ENCODE measurements at regions not wholly inside any gene's neighbourhood (a gene's known extent, or its start where the extent isn't known, plus 50 kb on each side); places are given as distances from the start of the nearest gene placed in this dataset.

GRCh38 chr5:125326150-125326510 lies 579.7 kb upstream of the ZNF608 start:
- Mint-ChIP-seq H3K9me3 (peaks cover 22% of the 10 kb centered on the region), H3K4me3 (no peak overlapping the region), H3K36me3 (ENCODE audit: insufficient read depth) (no peaks in the 10 kb centered on the region), H3K4me1 (ENCODE audit: low read depth) (no peaks in the 10 kb centered on the region), H3K27me3 (ENCODE audit: low read depth) (no peaks in the 10 kb centered on the region)
- DNase-seq (no peak), ATAC-seq (no peak)

- no peak for ATAC-seq
- H3K9me3 Mint-ChIP-seq: peaks cover 18% of the 10 kb centered on the region
- H3K27me3 Mint-ChIP-seq (ENCODE audit: low read depth): no peaks in the 10 kb centered on the region
- no peaks in the 10 kb centered on the region for H3K36me3 Mint-ChIP-seq (ENCODE audit: insufficient read depth)
- no peak overlapping the region for H3K4me3 Mint-ChIP-seq
- no peak for DNase-seq
- H3K4me1 Mint-ChIP-seq (ENCODE audit: low read depth): no peaks in the 10 kb centered on the region
Observed at GRCh38 chr5:125327676-125328075, 581.2 kb upstream of the ZNF608 start.

- DNase-seq (no peak), ATAC-seq (no peak)
- Mint-ChIP-seq H3K9me3 (peaks cover 15% of the 10 kb centered on the region), H3K4me1 (ENCODE audit: low read depth) (no peaks in the 10 kb centered on the region), H3K27me3 (ENCODE audit: low read depth) (no peaks in the 10 kb centered on the region), H3K4me3 (no peak overlapping the region), H3K36me3 (ENCODE audit: insufficient read depth) (no peaks in the 10 kb centered on the region)
Observed at GRCh38 chr5:125331987-125332598, 585.7 kb upstream of the ZNF608 start.

GRCh38 chr5:125333416-125333815 lies 587.0 kb upstream of the ZNF608 start:
- DNase-seq (no peak), ATAC-seq (no peak)
- no peaks in the 10 kb centered on the region for H3K27me3 Mint-ChIP-seq (ENCODE audit: low read depth)
- peaks cover 19% of the 10 kb centered on the region for H3K9me3 Mint-ChIP-seq
- no peak overlapping the region for H3K4me3 Mint-ChIP-seq
- H3K36me3 Mint-ChIP-seq (ENCODE audit: insufficient read depth): no peaks in the 10 kb centered on the region
- no peaks in the 10 kb centered on the region for H3K4me1 Mint-ChIP-seq (ENCODE audit: low read depth)

- H3K27me3 Mint-ChIP-seq (ENCODE audit: low read depth): no peaks in the 10 kb centered on the region
- H3K4me1 Mint-ChIP-seq (ENCODE audit: low read depth): no peaks in the 10 kb centered on the region
- ATAC-seq (no peak), DNase-seq (no peak)
- peaks cover 14% of the 10 kb centered on the region for H3K9me3 Mint-ChIP-seq
- H3K4me3 Mint-ChIP-seq: no peak overlapping the region
- H3K36me3 Mint-ChIP-seq (ENCODE audit: insufficient read depth): no peaks in the 10 kb centered on the region
Observed at GRCh38 chr5:125336401-125336800, 590.0 kb upstream of the ZNF608 start.

- ATAC-seq (no peak), DNase-seq (no peak)
- H3K4me1 Mint-ChIP-seq (ENCODE audit: low read depth): no peaks in the 10 kb centered on the region
- peaks cover 23% of the 10 kb centered on the region for H3K9me3 Mint-ChIP-seq
- H3K36me3 Mint-ChIP-seq (ENCODE audit: insufficient read depth): no peaks in the 10 kb centered on the region
- H3K4me3 Mint-ChIP-seq: no peak overlapping the region
- no peaks in the 10 kb centered on the region for H3K27me3 Mint-ChIP-seq (ENCODE audit: low read depth)
Observed at GRCh38 chr5:125337294-125337693, 590.9 kb upstream of the ZNF608 start.

GRCh38 chr5:125338440-125339174 lies 592.2 kb upstream of the ZNF608 start:
- H3K27me3 Mint-ChIP-seq (ENCODE audit: low read depth): no peaks in the 10 kb centered on the region
- peaks cover 26% of the 10 kb centered on the region for H3K9me3 Mint-ChIP-seq
- no peaks in the 10 kb centered on the region for H3K4me1 Mint-ChIP-seq (ENCODE audit: low read depth)
- H3K36me3 Mint-ChIP-seq (ENCODE audit: insufficient read depth): no peaks in the 10 kb centered on the region
- H3K4me3 Mint-ChIP-seq: no peak overlapping the region
- DNase-seq: no peak
- no peak for ATAC-seq

GRCh38 chr5:125341436-125341835 lies 595.0 kb upstream of the ZNF608 start:
- no peaks in the 10 kb centered on the region for H3K36me3 Mint-ChIP-seq (ENCODE audit: insufficient read depth)
- no peaks in the 10 kb centered on the region for H3K4me1 Mint-ChIP-seq (ENCODE audit: low read depth)
- DNase-seq: no peak
- H3K27me3 Mint-ChIP-seq (ENCODE audit: low read depth): no peaks in the 10 kb centered on the region
- ATAC-seq: no peak
- H3K4me3 Mint-ChIP-seq: no peak overlapping the region
- H3K9me3 Mint-ChIP-seq: peaks cover 31% of the 10 kb centered on the region

- ATAC-seq (no peak), DNase-seq (no peak)
- Mint-ChIP-seq H3K4me3 (no peak overlapping the region), H3K36me3 (ENCODE audit: insufficient read depth) (no peaks in the 10 kb centered on the region), H3K9me3 (peaks cover 30% of the 10 kb centered on the region), H3K27me3 (ENCODE audit: low read depth) (no peaks in the 10 kb centered on the region), H3K4me1 (ENCODE audit: low read depth) (no peaks in the 10 kb centered on the region)
Observed at GRCh38 chr5:125343015-125343414, 596.6 kb upstream of the ZNF608 start.

GRCh38 chr5:125346316-125346715 lies 599.9 kb upstream of the ZNF608 start:
- Mint-ChIP-seq H3K4me3 (no peak overlapping the region), H3K4me1 (ENCODE audit: low read depth) (no peaks in the 10 kb centered on the region), H3K9me3 (peaks cover 21% of the 10 kb centered on the region), H3K27me3 (ENCODE audit: low read depth) (no peaks in the 10 kb centered on the region), H3K36me3 (ENCODE audit: insufficient read depth) (no peaks in the 10 kb centered on the region)
- DNase-seq (no peak), ATAC-seq (no peak)

GRCh38 chr5:125348221-125348692 lies 601.8 kb upstream of the ZNF608 start:
- Mint-ChIP-seq H3K27me3 (ENCODE audit: low read depth) (no peaks in the 10 kb centered on the region), H3K36me3 (ENCODE audit: insufficient read depth) (no peaks in the 10 kb centered on the region), H3K4me3 (no peak overlapping the region), H3K4me1 (ENCODE audit: low read depth) (no peaks in the 10 kb centered on the region), H3K9me3 (peaks cover 14% of the 10 kb centered on the region)
- ATAC-seq (no peak), DNase-seq (no peak)

GRCh38 chr5:125348936-125349831 lies 602.7 kb upstream of the ZNF608 start:
- Mint-ChIP-seq H3K36me3 (ENCODE audit: insufficient read depth) (no peaks in the 10 kb centered on the region), H3K9me3 (peaks cover 9% of the 10 kb centered on the region), H3K27me3 (ENCODE audit: low read depth) (no peaks in the 10 kb centered on the region), H3K4me3 (no peak overlapping the region), H3K4me1 (ENCODE audit: low read depth) (no peaks in the 10 kb centered on the region)
- ATAC-seq (no peak), DNase-seq (no peak)

GRCh38 chr5:125357660-125358059 lies 611.2 kb upstream of the ZNF608 start:
- Mint-ChIP-seq H3K36me3 (ENCODE audit: insufficient read depth) (no peaks in the 10 kb centered on the region), H3K9me3 (peaks cover 40% of the 10 kb centered on the region), H3K4me1 (ENCODE audit: low read depth) (no peaks in the 10 kb centered on the region), H3K27me3 (ENCODE audit: low read depth) (no peaks in the 10 kb centered on the region), H3K4me3 (no peak overlapping the region)
- DNase-seq (no peak), ATAC-seq (no peak)

- no peaks in the 10 kb centered on the region for H3K4me1 Mint-ChIP-seq (ENCODE audit: low read depth)
- no peak for ATAC-seq
- H3K4me3 Mint-ChIP-seq: no peak overlapping the region
- H3K36me3 Mint-ChIP-seq (ENCODE audit: insufficient read depth): no peaks in the 10 kb centered on the region
- DNase-seq: no peak
- peaks cover 5% of the 10 kb centered on the region for H3K9me3 Mint-ChIP-seq
- H3K27me3 Mint-ChIP-seq (ENCODE audit: low read depth): no peaks in the 10 kb centered on the region
Observed at GRCh38 chr5:125365747-125366146, 619.3 kb upstream of the ZNF608 start.
